ENCODE measurements at regions not wholly inside any gene's neighbourhood (a gene's known extent, or its start where the extent isn't known, plus 50 kb on each side); places are given as distances from the start of the nearest gene placed in this dataset.
"Not testable (repeated sequence)": the region's sequence is repeated elsewhere in the genome, so short reads cannot be mapped to it uniquely, and the experiment has no call there.

DNA sequence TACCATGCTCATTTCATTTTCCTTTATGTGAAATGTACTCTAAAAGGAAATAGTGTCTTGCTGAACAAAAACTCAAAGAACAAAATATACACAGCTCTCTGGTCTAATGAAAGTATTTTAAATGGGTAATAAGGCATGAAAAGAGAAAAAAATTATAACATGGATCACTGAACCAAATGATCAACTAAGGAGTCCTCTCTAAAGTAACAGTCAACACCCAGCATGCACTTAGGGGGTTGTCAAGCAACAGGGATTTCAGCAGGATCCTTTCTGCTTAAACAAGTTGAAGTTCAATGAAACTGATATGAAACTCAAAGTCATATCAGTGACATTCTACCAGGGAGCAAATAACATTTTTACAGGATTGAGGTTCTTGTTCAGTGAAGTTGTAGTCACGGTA is 398.8 kb downstream of the SEC23A start:
- DNase-seq: no peak

DNA sequence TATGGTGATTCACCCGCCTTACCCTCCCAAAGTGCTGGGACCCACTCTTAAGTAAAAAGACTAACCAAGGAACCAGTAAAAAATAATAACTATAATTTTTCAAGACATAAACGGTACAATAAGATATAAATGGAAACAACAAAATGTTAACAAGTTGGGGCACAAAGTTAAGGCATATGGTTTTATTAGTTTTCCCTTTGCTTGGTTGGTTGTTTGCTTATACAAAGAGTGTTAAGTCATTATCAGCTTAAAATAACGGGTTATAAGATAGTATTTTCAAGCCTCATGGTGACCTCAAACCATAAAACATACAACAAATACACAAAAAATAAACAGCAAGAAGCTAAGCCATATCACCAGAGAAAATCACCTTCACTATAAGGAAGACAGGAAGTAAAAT is 406.1 kb downstream of the SEC23A start:
- DNase-seq: no peak

DNA sequence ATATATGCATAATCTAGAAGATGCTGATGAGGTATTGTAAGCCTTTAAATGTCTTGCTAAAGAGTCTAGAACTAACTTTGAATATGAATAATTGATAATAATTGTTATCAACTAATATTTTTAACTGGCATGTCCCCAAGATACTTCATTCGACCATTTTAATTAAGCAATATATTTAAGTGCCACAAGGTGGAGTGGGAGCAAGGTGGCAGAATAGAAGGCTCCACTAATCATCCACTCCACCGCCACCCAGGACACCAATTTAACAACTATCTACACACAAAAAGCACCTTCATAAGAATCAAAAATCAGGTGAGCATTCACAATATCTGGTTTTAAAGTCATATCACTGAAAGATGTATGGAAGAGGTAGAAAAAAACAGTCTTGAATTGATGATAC is 409.6 kb downstream of the SEC23A start:
- no peak for DNase-seq

DNA sequence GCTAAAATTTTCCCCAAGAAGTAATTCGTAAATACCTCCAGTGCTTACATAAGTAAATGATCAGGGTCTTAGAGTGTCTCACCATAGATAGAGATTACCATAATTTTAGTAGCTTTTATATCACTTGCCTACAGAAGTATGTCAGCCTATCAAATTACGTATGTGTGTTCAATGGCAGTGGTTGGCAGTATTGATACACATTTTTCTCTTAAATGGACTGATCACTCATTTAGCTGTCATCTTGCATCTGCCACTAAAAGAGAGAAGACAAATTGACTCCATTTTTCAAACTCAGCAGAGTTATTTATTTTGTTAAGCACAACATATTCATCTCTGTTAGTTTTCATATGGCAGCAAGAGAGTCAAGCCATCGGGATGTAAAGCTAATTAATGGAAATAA is 413.1 kb upstream of the CLEC14A start:
- DNase-seq: no peak

DNA sequence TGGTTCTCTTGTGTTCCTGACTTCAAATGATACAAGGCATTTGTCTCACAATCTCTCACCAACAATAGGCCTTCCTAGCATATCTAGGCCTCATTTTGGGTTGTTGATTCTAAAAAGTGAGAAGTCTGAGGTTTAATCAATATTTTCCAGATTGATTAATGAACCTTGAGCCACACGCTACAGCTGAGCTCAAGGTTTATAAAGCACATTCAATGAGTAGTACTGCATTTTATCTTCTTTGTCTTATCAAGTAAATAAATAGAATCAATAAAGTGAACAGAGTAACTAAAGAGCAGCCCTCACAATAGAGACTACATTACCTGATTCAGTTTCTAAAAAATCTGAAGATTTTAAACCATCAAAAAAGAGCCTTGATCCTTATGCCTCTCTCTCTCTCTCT is 407.5 kb upstream of the CLEC14A start:
- DNase-seq: no peak

DNA sequence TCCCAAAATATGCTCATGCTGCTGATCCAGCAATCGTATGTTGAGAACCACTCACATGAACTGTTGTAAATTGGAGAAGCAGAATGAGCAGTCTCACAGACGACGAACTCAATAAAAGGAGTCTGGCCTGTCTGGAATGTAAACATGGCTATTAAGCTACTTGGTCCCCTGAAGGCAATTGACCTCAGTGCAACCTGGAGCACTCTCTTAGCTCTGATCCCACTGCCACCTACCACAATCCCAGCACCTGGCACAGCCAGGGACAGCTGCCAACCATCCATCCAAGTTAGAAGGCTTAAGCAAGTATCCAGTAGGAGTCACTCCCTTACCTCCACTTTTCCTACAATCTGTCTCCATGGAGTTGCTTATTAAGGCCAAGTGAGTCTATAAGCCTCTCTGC is 406.9 kb upstream of the CLEC14A start:
- DNase-seq: no peak

DNA sequence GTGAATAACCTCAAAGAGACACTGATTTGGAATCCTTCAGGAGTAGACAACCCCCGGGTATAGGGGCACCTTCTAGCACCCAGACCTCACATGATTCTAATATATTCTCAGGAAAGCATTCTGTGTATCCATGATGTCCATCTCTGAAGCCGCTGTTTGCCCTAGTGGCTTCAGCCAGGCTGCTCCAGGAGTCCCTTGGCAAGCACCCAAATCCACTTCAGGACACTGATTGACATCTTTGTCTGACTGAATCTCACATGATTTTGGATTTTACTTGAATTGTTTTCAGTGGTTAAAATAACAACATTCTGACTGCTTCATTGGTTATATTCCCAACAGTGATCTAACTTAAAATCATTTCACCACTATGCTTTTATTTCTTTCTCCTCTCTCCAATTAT is 390.5 kb upstream of the CLEC14A start:
- no peak for DNase-seq

DNA sequence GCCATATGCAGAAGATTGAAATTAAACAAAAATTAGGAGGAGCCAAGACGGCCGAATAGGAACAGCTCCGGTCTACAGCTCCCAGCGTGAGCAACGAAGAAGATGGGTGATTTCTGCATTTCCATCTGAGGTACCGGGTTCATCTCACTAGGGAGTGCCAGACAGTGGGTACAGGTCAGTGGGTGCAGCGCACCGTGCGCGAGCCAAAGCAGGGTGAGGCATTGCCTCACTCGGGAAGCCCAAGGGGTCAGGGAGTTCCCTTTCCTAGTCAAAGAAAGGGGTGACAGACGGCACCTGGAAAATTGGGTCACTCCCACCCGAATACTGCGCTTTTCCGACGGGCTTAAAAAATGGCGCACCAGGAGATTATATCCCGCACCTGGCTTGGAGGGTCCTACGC is 379.0 kb upstream of the CLEC14A start:
- DNase-seq: not testable (repeated sequence)

DNA sequence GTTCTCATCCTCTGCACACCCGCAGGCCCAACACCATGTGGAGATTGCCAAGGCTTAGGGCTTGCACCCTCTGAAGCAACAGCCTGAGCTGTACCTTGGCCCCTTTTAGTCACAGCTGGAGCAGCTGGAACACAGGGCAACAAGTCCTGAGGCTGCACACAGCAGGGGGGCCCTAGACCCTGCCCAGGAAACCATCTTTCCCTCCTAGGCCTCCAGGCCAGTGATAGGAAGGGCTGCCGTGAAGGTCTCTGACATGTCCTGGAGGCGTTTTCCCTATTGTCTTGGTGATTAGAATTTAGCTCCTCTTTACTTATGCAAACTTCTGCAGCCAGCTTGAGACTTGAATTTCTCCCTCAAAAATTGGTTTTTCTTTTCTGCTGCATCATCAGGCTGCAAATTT is 373.5 kb upstream of the CLEC14A start:
- no peak for DNase-seq

DNA sequence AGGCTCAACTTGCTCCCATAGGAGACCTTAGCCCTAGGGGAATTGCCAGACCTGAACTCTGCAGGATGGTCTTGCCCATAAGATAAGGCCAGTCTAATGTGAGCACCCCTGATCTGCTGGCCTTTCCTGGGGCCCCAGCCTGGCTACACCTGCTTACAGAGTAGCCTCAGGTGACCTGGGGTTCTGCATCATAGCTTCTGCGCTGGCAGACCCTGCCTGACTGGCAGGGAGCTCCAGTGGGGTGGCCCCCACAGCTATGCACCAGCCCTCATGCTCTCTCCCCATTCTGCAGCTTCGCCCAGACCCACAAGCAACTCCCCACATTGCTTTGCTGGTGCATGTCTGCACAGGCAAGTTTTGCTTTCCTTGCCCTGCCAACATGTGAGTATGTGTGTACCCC is 371.3 kb upstream of the CLEC14A start:
- no peak for DNase-seq

DNA sequence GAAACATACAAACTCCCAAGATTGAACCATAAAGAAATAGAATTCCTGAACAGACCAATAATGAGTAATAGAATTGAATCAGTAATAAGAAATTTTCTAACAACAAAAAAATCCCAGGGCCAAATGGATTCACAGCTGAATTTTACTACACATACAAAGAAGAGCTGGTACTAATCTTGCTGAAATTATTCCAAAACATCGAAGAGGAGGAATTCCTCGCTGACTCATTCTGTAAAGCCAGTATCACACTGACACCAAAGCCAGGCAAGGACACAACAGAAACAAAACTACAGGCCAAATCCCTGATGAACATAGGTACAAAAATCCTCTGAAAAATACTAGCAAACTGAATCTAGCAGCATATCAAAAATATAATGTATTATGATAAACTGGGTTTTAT is 367.8 kb upstream of the CLEC14A start:
- DNase-seq: no peak

DNA sequence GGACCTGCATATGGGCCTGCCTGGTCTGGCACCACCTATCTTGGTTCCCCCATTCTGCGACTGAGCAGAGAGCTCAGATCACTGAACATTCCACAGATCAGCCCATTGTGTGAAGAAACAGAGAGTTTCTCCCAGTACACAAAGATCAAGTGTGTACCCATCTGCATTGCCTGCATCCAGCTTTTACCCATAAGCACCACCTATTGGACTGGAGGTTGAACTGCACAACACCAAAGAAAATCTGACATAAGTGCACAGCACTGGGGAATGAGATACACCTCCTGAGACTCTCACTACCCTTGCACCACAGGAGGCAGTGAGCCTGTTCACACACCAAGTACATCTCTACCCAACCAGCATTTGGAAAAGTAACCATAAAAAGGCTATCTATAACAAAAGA is 362.6 kb upstream of the CLEC14A start:
- no peak for DNase-seq

DNA sequence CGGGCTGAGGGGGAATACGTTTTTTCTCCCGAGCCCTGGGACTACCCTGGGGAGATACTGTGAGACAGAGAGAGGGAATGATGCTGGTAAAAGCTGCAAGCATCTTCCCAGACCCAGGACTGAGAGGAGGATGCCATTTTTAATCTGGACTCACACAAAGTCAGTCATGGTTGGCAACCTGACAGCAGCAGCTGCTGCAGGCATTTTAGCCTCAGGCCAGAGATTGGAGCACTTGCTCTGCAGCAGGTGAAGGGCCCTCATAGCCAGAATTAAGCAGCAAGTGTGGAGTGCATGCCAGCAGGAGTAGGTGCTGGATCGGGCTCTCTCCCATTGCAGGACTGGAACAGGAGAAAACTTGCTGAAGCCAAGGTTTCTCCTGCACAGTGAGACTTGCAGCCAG is 361.1 kb upstream of the CLEC14A start:
- DNase-seq: no peak

DNA sequence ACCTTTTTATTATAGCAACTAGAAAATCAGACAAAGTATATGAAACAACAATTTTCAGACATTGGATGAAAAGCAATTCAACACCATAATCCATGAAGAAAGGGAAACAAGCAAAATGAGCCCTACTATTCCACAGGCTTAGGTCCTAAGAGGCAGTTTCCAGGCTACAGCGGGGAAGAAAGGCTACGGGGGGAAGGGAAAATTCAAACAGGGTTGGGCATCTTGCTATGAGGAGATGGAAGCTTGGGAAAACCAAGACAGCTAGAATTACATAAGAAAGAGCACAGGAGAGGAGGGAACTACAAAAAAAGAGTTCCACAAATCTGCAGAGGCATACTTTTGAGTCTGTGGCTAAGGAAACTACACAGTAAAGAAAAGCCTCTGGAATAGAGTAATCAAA is 356.0 kb upstream of the CLEC14A start:
- no peak for DNase-seq

DNA sequence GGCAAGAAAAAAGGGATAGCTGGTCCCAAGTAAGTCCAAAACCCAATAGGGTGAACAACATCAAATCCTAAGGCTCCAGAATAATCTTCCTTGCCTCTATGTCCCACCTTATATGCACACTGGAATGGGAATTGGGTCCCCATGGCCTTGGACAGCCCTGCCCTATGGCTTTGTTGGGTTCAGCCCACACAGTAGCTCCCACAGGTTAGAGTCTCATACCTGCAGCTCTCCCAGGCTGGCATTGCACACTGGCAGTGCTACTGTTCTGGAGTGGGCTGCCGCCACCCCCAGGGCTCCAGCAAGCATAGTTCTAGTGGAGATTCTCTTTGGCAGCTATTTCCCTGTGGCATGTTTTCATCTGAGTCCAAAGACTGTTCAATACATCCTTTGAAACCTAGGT is 352.4 kb upstream of the CLEC14A start:
- no peak for DNase-seq

DNA sequence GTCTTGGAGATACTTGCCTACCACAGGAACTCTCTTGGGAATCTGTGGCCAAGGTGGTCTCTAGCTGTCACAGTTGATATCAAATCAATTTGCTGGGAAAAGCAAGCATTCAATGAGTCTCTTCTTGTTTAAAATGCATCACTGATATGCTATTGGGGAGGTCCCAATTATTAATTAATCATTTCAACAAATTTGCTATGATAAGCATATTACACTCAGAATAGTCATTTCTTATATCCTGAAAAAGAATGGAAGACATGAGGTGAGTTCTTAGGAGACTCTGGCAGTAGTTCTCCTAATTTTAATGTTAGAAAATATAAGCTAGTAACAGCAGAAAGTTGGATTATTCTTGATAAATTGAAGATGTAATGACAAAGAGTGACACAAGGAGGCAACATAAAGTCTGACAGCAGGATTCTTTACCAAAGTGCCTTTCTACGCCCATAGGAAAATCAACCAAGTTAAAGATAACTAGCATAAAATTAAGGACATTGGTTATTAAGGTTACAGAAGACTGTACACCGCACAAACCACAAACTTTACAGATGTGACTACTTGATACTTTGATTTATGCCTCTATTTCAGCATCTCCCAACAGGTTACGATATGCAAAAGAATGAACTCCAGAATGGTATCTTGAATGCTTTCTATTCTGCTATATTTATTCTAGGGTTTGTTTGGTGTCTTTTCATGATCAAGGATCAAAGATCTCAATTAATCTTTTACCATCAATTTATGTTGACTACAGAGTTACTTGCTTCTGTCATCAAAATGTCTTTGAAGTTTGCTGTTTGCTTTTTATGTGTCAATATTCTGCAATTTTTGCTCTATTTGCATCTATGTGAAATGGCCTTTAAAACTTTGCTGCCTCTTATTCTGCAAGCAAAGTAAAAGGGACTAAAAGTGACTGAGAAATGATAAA is 349.6 kb upstream of the CLEC14A start:
- no peak for DNase-seq

DNA sequence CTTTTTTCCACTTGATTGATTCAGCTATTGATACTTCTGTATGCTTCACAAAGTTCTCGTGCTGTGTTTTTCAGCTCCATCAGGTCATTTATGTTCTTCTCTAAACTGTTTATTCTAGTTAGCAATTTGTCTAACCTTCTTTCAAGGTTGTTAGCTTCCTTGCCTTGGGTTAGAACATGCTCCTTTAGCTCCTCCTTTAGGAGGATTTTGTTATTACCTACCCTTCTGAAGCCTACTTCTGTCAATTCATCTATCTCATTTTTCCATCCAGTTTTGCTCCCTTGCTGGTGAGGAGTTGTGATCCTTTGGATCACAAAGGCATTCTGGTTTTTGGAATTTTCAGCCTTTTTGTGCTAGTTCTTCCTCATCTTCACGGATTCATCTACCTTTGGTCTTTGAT is 344.7 kb upstream of the CLEC14A start:
- DNase-seq: not testable (repeated sequence)

DNA sequence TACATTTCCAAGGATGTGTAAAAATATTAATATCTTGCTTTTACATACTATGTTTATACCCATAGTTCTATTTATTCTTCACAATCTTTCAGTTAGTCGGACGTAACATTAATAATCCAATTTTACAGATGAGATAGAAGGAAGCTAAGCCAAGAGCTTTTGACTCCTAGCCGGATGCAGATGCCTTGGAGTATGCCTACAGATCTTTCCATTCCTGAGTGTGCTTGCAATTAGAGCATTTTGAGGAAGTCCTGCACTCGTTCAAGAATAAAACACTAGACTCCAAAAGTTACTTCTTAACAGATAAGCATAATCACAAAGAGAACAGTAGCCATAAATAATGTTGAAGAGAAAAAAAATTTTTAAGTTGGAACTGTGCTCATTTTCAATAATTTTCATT is 337.6 kb upstream of the CLEC14A start:
- no peak for DNase-seq

DNA sequence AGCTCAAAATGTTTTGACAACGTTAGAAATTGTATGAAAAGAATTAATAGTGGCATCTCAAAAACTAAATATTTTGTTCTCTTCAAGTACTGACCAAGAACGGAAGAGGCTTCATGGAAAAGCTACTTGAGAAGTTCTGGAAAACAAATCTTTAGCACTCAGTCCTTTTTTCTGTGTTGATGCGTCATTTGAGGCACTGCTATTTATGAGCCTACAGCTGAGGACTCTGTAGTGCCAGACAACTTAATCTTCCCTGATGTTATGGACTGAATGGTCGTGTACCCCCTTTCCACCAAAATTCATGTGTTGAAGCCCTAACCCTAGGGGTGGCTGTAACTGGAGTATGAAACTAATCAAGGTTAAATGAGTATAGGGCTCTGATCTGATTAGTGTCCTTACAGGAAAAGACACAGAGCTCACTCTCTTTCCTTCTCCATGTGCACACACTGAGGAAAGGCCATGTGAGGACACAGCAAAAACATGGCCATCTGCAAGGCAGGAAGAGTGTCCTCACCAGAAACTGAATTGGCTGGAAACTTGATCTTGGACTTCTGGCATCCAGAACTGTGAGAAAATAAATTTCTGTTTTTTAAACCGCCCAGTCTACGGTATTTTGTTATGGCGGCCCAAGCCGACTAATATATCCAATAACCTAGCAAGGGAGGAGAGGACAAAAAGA is 337.0 kb upstream of the CLEC14A start:
- no peak for DNase-seq

DNA sequence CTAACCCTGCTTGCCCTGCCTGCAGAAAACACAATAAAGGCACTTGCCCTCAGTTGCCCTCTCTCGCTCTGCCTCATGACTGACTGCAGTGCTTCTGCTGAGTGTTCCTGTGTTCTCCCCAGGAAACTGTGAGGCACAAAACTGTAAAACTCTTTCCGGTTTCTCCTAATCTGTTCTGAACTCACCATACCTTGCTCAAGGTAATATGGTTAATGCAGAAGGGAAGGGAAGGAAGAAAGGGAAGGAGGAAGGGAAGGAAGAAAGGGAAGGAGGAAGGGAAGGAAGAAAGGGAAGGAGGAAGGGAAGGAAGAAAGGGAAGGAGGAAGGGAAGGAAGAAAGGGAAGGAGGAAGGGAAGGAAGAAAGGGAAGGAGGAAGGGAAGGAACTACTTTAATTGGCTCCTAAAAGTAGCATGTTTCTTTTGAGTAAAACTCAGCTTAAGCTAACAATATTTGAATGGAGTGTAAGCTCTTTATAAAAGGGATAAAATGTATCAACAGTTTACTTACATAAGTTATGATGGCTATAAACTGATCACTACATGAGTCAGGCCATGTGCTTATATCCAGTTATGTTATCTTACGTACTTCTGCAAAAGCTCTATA is 334.0 kb upstream of the CLEC14A start:
- no peak for DNase-seq

DNA sequence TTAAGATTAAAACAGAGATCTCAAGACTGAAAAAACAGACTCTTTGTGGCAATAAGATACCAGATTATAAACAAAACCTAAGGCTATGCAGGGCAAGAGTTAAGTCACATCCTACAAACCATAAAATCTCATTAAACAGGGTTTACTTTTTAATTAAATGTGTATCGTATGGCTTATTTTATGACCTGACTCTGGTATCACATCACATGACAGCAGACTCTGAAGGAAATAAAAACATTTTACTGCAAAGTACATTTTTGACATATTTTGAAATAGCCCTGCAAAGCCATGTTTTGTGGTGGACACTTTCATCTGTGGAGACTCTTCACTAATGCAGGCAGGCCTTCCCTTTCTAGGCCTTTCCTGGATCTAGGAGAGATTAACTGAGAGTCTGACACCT is 327.6 kb upstream of the CLEC14A start:
- DNase-seq: no peak

DNA sequence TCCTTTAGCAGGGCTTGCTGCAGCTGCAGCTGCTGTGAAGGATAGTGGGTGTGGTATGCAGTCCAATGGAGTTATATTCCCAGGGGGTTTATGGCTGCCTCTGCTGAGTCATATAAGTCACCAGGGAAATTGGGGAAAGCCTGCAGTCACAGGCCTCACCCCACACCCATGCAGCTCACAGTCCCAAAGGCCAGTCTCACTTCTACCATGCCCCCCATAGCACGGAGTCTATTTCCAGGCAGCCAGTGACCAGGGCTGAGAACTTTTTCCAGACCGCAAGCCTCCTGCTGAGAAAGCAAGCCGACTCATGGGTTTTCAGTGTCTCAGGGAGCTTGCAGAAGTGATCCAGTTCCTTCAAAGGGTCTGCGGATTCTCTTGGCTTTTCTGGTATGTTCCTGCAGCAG is 322.4 kb upstream of the CLEC14A start:
- DNase-seq: no peak

DNA sequence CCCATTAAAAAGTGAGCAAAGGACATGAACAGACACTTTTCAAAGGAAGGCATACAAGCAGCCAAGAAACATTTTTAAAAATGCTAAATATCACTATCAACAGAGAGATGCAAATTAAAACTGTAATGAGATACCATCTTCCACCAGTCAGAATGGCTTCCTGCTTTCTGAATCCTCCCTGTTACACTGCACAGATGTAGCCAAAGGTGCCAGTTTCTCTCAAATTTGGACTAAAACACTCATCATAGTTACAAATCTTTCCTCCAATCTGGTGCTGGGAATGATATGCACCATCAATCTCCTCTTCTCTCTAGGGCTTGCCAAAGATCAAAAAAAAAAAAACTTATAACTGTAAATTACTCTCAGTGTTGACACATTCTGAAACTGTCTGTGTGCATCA is 311.8 kb upstream of the CLEC14A start:
- DNase-seq: no peak

DNA sequence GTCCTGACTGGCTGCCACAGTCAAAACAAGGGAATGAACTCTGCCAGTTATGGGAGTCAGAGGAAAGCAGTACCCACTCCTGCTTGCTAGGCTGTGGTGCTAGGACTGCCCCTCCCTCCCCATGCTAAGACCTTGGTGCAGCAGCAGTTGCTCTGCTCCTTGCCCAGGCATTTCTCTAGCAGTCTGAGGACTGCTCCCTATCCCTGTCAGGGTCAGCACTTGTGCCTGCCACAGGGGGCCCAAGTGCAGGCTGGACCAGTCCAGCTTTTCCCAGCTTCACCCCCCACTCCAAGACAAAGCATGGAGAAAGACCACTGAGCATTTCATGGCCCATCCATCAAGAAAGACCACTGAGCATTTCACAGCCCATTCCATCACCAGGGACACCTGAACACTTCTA is 305.8 kb upstream of the CLEC14A start:
- no peak for DNase-seq
